Activated CD8-positive, alpha-beta T cell treated with anti-CD3 and anti-CD28 coated beads for 36 hours (primary cell): ENCODE measurements at regions not wholly inside any gene's neighbourhood (a gene's known extent, or its start where the extent isn't known, plus 50 kb on each side); places are given as distances from the start of the nearest gene placed in this dataset.

ENCODE experiments used
- ATAC-seq: fragments of 200-7000 bp; cut with Tn5 transposase; one replicate; pipeline ENCODE4 v1.10.0; 2021; ENCODE audit warnings: mild to moderate bottlenecking, moderate library complexity
- CTCF ChIA-PET: fragments of 350-600 bp; sonication (Branson Sonifier 250); formaldehyde crosslinking; loops from one replicate; lab custom pipeline; 2021; ENCODE audit warnings: antibody characterized with exemption; lab: Charles Lee
- POLR2A ChIA-PET: fragments of 350-600 bp; sonication (Branson Sonifier 250); formaldehyde crosslinking; loops from one replicate; lab custom pipeline; 2021; ENCODE audit warnings: antibody characterized with exemption; lab: Charles Lee
- DNase-seq: peaks from one replicate; pipeline ENCODE4 v3.0.0-alpha.2; 2020
- H3K27ac Mint-ChIP-seq: one replicate; pipeline ENCODE4 v1.8.0; 2021; ENCODE audit warnings: mild to moderate bottlenecking, mixed read lengths
- H3K27me3 Mint-ChIP-seq: one replicate; pipeline ENCODE4 v1.8.0; 2021; ENCODE audit warnings: mixed read lengths
- H3K36me3 Mint-ChIP-seq: one replicate; pipeline ENCODE4 v1.8.0; 2021; ENCODE audit warnings: low read depth, mixed read lengths
- H3K4me1 Mint-ChIP-seq: one replicate; pipeline ENCODE4 v1.8.0; 2021; ENCODE audit warnings: low read depth, mixed read lengths
- H3K4me3 Mint-ChIP-seq: one replicate; pipeline ENCODE4 v1.8.0; 2021; ENCODE audit warnings: mild to moderate bottlenecking, moderate library complexity, mixed read lengths
- H3K9me3 Mint-ChIP-seq: one replicate; pipeline ENCODE4 v1.8.0; 2021; ENCODE audit warnings: mixed read lengths
- intact Hi-C: fragments of 100-400 bp; cut with micrococcal nuclease; formaldehyde crosslinking; loops from one replicate; pipeline ENCODE4 v1.10.0; 2022
- TF ChIP-seq, protein P1 (sequence below): fragments of 200-600 bp; IDR thresholded peaks from one replicate; pipeline ENCODE4 v1.8.0; 2022; ENCODE audit warnings: antibody characterized with exemption, mild to moderate bottlenecking

DNA sequence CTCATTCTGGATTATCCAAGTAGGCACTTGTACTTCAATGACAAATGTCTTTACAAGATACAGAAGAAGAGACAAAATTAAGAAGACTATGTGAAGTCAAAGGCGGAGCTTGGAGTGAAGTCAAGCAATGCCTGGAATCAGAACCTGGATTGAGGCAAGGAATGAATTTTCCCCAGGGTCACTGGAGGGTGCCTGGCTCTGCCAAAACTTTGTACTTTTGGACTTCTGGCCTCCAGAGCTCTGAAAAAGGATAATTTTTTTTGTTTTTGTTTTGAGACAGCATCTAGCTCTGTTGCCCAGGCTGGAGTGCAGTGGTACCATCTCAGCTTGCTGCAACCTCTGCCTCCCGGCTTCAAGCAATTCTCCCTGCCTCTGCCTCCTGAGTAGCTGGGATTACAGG, 119.3 kb upstream of the AGBL1 start:
- TF ChIP-seq, protein P1, sequence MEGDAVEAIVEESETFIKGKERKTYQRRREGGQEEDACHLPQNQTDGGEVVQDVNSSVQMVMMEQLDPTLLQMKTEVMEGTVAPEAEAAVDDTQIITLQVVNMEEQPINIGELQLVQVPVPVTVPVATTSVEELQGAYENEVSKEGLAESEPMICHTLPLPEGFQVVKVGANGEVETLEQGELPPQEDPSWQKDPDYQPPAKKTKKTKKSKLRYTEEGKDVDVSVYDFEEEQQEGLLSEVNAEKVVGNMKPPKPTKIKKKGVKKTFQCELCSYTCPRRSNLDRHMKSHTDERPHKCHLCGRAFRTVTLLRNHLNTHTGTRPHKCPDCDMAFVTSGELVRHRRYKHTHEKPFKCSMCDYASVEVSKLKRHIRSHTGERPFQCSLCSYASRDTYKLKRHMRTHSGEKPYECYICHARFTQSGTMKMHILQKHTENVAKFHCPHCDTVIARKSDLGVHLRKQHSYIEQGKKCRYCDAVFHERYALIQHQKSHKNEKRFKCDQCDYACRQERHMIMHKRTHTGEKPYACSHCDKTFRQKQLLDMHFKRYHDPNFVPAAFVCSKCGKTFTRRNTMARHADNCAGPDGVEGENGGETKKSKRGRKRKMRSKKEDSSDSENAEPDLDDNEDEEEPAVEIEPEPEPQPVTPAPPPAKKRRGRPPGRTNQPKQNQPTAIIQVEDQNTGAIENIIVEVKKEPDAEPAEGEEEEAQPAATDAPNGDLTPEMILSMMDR = no peak
- ChIA-PET POLR2A (no interaction called here), CTCF (no interaction called here)
- no peak for ATAC-seq
- DNase-seq = no peak
- intact Hi-C loops = no loop called here
- peaks cover 4% of the 10 kb centered on the region for H3K9me3 Mint-ChIP-seq
- peaks cover 2% of the 10 kb centered on the region for H3K27me3 Mint-ChIP-seq
- peaks cover 4% of the 10 kb centered on the region for H3K4me1 Mint-ChIP-seq
- no peak overlapping the region for H3K27ac Mint-ChIP-seq
- H3K4me3 Mint-ChIP-seq = no peak overlapping the region
- no peaks in the 10 kb centered on the region for H3K36me3 Mint-ChIP-seq

DNA sequence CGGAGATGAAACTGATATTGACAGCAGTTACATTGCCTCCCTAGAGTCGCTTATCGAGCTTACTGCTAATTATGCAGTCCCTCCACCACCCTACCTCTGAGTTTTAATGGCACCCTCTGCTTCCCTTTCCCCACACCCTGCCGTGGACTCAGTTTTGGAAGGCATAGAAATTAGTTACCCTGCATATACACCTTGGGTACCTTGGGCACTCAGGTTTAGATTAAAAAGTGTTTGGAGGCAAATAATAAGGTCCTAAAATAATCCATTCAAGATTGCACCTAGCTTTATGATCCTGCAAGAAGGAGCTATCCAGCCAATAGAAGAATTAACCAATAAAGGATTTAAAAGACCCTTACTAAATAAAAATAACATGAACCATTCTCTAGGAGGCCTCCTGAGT, 117.8 kb upstream of the AGBL1 start:
- H3K27ac Mint-ChIP-seq = no peak overlapping the region
- DNase-seq = no peak
- H3K4me3 Mint-ChIP-seq = no peak overlapping the region
- no peak for ATAC-seq
- no peaks in the 10 kb centered on the region for H3K36me3 Mint-ChIP-seq
- ChIA-PET CTCF (no interaction called here), POLR2A (no interaction called here)
- H3K27me3 Mint-ChIP-seq = peaks cover 10% of the 10 kb centered on the region
- no peaks in the 10 kb centered on the region for H3K9me3 Mint-ChIP-seq
- TF ChIP-seq, protein P1 = no peak
- H3K4me1 Mint-ChIP-seq = no peaks in the 10 kb centered on the region
- intact Hi-C loops = no loop called here

DNA sequence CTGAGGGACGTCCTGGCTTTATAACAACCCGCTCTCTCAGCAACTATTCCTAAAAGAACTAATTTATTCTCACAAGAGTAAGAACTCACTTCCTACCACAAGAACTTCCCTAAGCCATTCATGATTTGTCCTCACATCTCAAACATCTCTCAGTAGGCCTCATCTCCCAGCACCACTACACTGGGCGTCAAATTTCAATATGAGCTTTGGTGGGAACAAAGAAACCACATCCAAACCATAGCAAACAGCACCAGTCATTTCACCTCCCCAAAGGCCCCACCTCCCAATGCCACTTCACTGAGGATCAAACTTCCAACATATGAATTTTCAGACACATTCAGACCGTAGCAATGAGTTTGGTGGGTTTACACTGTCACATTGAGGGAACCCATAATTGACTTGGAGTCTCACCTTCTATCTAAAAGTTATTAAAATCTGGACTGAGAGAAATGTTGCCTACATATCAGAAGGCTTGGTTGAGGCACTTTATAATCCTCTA, 116.4 kb upstream of the AGBL1 start:
- POLR2A ChIA-PET = no interaction called here
- intact Hi-C loops = no loop called here
- H3K27ac Mint-ChIP-seq = no peak overlapping the region
- H3K9me3 Mint-ChIP-seq = no peaks in the 10 kb centered on the region
- no peak for DNase-seq
- no peaks in the 10 kb centered on the region for H3K36me3 Mint-ChIP-seq
- no peak overlapping the region for H3K4me3 Mint-ChIP-seq
- H3K4me1 Mint-ChIP-seq = no peaks in the 10 kb centered on the region
- CTCF ChIA-PET = no interaction called here
- TF ChIP-seq, protein P1 = no peak
- peaks cover 10% of the 10 kb centered on the region for H3K27me3 Mint-ChIP-seq
- ATAC-seq = no peak

DNA sequence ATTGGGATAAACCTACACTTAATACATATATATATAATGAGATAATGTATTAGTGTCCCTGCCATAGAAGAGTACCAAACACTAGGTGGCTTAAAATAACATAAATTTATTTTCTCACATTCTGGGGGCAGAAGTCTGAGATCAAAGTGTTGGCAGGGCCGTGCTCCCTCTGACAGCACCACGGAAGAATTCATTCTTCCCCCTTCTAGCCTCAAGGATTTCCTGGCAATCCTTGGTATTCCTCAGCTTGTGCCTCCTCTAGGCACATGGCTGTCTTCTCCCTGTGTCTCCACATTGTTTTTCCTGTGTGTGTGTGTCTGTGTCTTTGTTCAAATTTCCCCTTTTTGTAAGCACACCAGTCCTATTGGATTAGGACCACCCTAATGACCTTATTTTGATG, 115.2 kb upstream of the AGBL1 start:
- Mint-ChIP-seq H3K9me3 (no peaks in the 10 kb centered on the region), H3K27me3 (peaks cover 8% of the 10 kb centered on the region), H3K4me1 (no peaks in the 10 kb centered on the region), H3K36me3 (no peaks in the 10 kb centered on the region), H3K4me3 (no peak overlapping the region), H3K27ac (no peak overlapping the region)
- ChIA-PET POLR2A (no interaction called here), CTCF (no interaction called here)
- TF ChIP-seq, protein P1 = no peak
- DNase-seq = no peak
- intact Hi-C loops = no loop called here
- ATAC-seq = no peak

DNA sequence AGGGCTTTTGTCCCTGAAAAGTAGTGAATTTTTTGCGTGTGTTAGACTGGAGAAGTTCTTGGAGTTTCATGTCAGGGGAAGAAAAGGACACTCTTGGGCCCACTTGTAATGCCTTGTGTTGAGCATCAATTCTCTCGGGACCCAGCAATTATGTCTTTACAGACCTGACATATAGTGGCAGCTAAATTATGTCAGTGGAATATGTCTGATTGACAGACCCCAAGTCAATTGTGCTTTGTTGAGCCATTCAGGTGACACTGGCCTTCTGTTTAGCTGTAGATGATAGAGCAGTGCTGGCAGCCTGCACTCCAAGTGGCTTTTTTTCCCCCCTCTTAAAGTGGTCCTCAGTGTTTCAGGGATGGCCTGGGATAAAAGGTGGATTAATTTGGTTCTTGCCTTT, 112.1 kb upstream of the AGBL1 start:
- DNase-seq = no peak
- intact Hi-C loops = no loop called here
- CTCF ChIA-PET = no interaction called here

More for the DNA sequence above, 112.1 kb upstream of the AGBL1 start:
- no peaks in the 10 kb centered on the region for H3K9me3 Mint-ChIP-seq
- H3K36me3 Mint-ChIP-seq = no peaks in the 10 kb centered on the region
- no peak overlapping the region for H3K4me3 Mint-ChIP-seq
- ATAC-seq = no peak
- H3K27ac Mint-ChIP-seq = no peak overlapping the region
- H3K4me1 Mint-ChIP-seq = no peaks in the 10 kb centered on the region
- H3K27me3 Mint-ChIP-seq = peaks cover 12% of the 10 kb centered on the region
- TF ChIP-seq, protein P1 = no peak
- POLR2A ChIA-PET = no interaction called here
